WTC11 (cell line): ENCODE measurements at regions not wholly inside any gene's neighbourhood (a gene's known extent, or its start where the extent isn't known, plus 50 kb on each side); places are given as distances from the start of the nearest gene placed in this dataset.

Experiments
- ARID4B ChIP-seq: sonication (generic); formaldehyde crosslinking; IDR thresholded peaks from 2 replicates; pipeline ENCODE4 v1.8.0; 2023; ENCODE audit warnings: missing genetic modification reagents, mild to moderate bottlenecking, borderline replicate concordance
- ATF2 ChIP-seq: sonication (generic); formaldehyde crosslinking; IDR thresholded peaks from 2 replicates; pipeline ENCODE4 v1.8.1; 2022; ENCODE audit warnings: low read depth, missing genetic modification reagents, borderline replicate concordance
- ATF3 ChIP-seq: sonication (generic); formaldehyde crosslinking; conservative IDR thresholded peaks from 2 replicates; pipeline ENCODE4 v1.8.1; 2022; ENCODE audit warnings: mild to moderate bottlenecking, missing genetic modification reagents
- CBFB ChIP-seq: sonication (generic); formaldehyde crosslinking; IDR thresholded peaks from 2 replicates; pipeline ENCODE4 v1.8.1; 2022; ENCODE audit warnings: mild to moderate bottlenecking, low read depth, missing genetic modification reagents
- CTCF ChIP-seq: fragments of 200-600 bp; IDR thresholded peaks from 2 replicates; pipeline ENCODE4 v1.8.0; 2022; ENCODE audit warnings: antibody characterized with exemption
- JUN ChIP-seq: sonication (generic); formaldehyde crosslinking; IDR thresholded peaks from 2 replicates; pipeline ENCODE4 v1.8.0; 2023; ENCODE audit warnings: mild to moderate bottlenecking, missing genetic modification reagents
- MLX ChIP-seq: sonication (generic); formaldehyde crosslinking; IDR thresholded peaks from 2 replicates; pipeline ENCODE4 v1.8.1; 2023; ENCODE audit warnings: mild to moderate bottlenecking, missing genetic modification reagents, moderate library complexity
- NFE2L1 ChIP-seq: sonication (generic); formaldehyde crosslinking; IDR thresholded peaks from 2 replicates; pipeline ENCODE4 v1.8.1; 2023; ENCODE audit warnings: missing genetic modification reagents
- USF1 ChIP-seq: sonication (generic); formaldehyde crosslinking; IDR thresholded peaks from 2 replicates; pipeline ENCODE4 v1.8.0; 2022; ENCODE audit warnings: mild to moderate bottlenecking, missing genetic modification reagents
- ZNF423 ChIP-seq: fragments of 250-450 bp; sonication (Bioruptor Pico); IDR thresholded peaks from 2 replicates; pipeline ENCODE4 v2.1.2; 2022; ENCODE audit warnings: mild to moderate bottlenecking, moderate library complexity

GRCh38 chr2:37782155-37782673 lies 110.8 kb upstream of the CDC42EP3 start:
- TF ChIP-seq ARID4B (CRISPR knock-in tag) = no peak
- TF ChIP-seq CTCF = no peak
- TF ChIP-seq ATF2 (CRISPR knock-in tag) = no peak
- TF ChIP-seq JUN (CRISPR knock-in tag) = no peak
- no peak for TF ChIP-seq MLX (CRISPR knock-in tag)
- TF ChIP-seq ATF3 = no peak
- TF ChIP-seq CBFB (CRISPR knock-in tag) = no peak
- TF ChIP-seq USF1 (CRISPR knock-in tag) = no peak
- no peak for TF ChIP-seq ZNF423 (CRISPR knock-in tag)
- no peak for TF ChIP-seq NFE2L1
